ENCODE measurements at regions not wholly inside any gene's neighbourhood (a gene's known extent, or its start where the extent isn't known, plus 50 kb on each side); places are given as distances from the start of the nearest gene placed in this dataset.

DNA sequence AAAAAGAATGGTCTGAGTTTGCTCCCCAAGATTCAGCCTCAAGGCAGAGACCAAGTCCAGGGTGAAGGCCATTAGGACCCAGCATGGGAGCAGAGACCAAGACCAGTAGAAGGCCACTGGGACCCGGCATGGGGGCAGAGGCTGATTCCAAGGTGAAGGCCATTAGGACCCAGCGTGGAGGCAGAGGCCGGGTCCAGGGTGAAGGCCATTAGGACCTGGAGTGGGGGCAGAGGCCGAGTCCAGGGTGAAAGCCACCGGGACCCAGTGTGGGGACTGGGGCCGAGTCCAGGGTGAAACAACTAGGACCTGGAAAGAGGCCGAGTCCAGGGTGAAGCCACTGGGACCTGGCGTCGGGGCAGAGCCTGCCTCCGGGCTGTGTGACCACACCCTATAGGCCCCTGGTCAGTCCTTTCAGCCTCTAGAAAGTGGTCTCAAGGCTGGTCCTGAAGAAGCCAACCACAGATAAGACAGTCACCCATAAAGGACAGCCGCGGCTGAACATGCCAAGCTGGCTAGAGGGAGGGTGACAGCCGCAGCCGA lies 113.8 kb upstream of the SALL3 start:
- TF ChIP-seq, protein P1, sequence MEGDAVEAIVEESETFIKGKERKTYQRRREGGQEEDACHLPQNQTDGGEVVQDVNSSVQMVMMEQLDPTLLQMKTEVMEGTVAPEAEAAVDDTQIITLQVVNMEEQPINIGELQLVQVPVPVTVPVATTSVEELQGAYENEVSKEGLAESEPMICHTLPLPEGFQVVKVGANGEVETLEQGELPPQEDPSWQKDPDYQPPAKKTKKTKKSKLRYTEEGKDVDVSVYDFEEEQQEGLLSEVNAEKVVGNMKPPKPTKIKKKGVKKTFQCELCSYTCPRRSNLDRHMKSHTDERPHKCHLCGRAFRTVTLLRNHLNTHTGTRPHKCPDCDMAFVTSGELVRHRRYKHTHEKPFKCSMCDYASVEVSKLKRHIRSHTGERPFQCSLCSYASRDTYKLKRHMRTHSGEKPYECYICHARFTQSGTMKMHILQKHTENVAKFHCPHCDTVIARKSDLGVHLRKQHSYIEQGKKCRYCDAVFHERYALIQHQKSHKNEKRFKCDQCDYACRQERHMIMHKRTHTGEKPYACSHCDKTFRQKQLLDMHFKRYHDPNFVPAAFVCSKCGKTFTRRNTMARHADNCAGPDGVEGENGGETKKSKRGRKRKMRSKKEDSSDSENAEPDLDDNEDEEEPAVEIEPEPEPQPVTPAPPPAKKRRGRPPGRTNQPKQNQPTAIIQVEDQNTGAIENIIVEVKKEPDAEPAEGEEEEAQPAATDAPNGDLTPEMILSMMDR (IDR thresholded peaks at IDR 0.05) = no peak
- no peak for TF ChIP-seq POLR2A (IDR thresholded peaks at IDR 0.05)
